DMS53 (cell line): ENCODE measurements at regions not wholly inside any gene's neighbourhood (a gene's known extent, or its start where the extent isn't known, plus 50 kb on each side); places are given as distances from the start of the nearest gene placed in this dataset.
"Not testable (repeated sequence)": the region's sequence is repeated elsewhere in the genome, so short reads cannot be mapped to it uniquely, and the experiment has no call there.

Experiments
- DNase-seq: peaks from one replicate; lab custom pipeline; 2025; lab: John Stamatoyannopoulos, UW

DNA sequence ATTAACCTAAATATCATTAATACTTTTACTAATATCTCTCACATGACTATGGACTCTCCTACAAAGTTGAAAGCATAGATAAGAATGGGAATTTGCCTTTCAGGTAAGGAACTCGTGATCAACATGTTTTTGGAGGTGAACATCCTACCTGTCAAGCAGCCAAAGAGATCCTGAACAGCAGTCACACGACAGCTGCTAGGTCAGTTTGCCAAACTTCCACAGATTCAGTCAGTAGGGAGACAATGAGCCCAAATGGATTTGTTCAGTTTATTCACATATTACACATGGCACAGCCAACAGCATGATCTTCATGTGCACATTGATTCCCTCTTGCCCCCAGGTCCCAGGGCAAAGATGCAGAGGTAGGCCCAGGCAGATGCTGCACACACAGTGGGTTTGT is 86.1 kb upstream of the LOC128125822 start:
- DNase-seq = no peak

DNA sequence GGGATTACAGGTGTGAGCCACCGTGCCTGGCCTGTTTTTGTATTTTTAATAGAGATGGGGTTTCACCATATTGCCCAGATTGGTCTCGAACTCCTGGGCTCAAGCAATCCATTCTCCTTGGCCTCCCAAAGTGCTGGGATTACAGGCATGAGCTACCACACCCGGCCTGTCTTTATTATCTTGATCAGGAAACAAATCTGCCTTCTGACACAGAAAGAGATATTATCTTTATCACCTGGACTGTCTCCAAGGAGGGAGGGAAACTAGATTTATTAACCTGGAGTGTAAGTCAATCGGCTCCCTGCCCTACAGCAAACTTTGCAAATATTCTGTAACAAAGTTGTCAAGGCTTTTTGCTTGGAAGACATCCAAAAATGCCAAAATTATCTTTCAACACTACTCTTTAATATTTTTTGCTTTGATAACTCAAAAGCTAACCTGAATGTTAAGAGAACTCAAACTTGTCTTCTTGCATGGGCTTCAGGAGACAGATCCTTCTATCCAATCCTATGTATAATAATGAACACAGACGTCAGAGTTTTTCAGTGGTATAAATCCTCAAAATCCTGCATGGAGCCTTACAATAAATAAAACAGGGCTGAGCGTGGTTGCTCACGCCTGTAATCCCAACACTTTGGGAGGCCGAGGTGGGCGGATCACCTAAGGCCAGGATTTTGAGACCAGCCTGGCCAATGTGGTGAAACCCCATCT is 85.0 kb upstream of the LOC128125822 start:
- DNase-seq = no peak

DNA sequence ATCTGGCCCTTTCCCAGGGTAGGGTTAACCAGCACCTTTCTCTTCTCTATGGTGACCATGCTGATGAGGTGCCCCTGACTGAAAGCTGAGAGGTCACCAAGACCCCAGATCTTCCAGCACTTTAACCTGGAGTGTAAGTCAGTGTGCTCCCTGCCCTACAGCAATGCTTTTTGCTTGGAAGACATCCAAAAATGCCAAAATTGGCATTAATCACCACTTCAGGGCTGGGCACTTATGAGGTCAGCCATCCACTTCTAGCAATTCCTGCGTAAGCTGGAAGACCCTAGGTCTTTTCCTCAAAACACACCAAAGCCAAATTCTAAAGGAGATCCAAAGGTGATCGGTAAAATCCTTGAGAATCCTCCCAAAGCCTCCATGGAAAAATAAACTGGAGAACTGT is 81.2 kb upstream of the LOC128125822 start:
- DNase-seq = no peak

DNA sequence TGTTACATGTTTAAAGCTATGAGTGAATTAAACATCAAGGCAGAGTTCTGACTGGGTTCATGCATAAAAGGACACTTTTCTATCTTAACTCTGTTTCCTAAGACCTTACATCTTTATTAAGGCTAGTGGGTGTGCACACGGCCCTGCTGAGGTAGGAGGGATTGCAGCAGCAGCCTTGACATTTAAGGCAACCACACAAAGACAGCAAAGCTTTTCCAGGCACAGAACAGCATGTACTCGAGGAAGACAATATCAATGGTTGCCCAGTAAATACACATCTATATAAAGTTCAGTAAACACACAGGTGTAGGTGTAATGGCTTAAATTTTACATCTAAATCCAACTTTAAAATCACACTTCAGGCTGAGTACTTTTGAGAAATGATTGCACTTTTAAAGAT is 79.8 kb upstream of the LOC128125822 start:
- DNase-seq = no peak

DNA sequence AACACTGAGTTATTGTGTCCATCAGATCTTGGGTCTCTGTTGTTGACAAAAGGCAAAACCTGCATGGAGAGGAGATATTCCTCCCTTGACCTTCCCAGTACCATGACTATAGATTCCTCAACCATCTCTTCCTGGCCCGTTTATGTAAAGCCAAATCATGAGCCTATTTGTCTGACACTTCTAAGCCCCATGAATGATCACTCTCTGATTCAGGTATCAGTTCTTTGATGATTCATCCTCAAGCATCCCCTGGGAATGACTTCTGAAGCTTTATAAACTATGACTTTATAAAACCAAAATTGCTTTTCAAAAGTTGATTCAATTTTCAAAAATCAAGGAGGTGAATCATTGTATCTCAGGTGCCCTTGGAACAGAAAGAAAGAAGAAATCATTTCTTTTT is 78.7 kb upstream of the LOC128125822 start:
- no peak for DNase-seq

DNA sequence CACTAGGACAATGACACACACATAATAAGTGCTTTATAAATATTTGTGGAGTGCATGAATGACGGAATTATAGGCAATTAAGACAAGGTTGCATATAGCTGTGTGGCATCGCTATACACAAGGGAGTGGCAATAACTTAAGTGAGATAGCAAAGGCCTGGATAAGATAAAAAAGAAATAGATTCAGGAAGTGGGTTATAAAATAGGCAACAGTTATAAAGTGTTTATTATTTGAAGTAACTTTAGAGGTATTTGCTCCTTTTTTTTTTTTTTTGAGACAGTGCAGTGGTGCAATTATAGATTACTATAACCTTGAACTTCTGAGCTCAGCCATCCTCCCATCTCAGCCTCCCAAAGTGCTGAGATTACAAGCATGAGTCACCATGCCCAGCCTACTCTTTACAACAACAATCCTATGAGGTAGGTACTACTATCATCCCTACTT is 75.9 kb upstream of the LOC128125822 start:
- DNase-seq = peak; percentile 39

DNA sequence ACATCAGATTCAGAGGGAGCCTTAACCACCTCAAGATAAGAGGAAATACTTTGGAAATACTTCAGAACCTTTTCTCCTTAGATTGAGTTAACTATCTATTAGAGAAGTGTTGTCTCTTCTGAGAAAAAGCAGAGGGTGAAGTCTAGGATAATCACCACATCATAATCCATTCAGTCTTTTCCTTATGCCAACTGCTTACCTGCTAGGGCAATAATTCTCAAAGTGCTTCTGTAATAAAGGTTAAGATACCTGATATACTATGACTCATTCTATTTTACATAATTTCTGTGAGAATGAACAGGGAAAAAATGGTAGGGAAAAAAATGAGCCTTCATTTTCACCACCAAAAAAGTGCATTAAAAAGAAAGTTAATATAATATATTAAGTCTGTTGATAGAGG is 70.1 kb upstream of the LOC128125822 start:
- DNase-seq = peak; percentile 41

DNA sequence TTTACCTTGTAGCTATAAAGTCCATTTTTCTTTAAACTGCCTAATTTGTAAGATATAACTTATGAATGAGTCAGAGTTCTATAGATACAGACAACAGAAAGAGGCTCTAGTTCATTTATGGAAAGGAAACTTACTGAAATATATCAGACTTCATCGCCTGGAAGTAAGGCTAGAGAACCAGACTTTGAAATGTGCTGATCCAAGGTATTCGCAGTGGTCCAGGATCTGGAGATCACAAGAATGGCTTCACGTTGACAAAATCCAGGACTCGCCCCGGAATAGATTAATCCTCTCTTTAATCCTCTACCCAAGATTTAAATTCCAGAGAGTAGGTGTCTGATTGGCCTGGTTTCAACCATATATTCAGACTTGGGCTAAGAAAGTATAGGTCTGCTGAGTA is 69.1 kb upstream of the LOC128125822 start:
- DNase-seq = no peak

DNA sequence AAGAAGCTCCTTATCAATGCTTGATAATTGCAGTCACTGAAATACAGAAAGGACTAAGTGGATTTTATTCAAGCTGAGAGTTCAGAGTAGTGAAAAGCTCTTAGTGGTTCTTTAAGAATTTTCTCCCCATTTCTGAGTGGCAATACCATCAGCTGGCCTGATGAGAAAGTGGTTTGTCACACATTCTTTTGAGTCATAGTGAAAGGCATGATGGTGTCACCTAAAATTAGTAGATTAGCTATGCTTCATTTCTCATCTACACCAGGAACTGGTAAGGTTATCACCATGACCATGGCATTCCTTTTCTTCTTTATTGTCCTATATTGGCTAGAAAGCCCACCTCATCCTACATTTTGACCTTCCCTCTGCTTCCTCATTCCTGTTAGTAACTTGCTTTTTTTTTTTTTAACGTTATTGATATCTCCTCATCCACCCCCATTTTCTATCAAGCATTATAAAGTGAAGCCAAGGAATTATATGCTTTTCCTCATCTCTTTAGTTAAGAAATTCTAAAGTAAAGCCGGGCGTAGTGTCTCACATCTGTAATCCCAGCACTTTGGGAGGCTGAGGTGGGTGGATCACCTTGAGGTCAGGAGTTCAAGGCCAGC is 67.4 kb upstream of the LOC128125822 start:
- no peak for DNase-seq

DNA sequence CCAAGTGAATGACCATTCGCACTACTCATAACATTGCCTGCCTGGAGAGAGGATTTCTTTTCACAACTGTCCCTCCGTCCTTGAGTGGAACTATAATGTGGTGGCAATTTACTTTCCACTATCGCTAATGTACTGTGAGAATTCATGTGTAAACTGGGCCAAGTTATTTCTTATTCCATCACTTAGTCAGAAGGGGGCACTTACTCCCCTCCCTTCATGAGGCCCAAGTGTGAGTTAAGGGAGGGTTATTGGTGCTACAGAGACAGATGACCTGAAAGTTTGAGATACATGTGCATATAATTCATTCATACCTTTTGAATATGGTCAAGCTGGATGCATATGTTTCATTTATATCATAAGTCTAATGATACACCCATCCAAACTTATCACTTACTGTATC is 65.2 kb upstream of the LOC128125822 start:
- no peak for DNase-seq

DNA sequence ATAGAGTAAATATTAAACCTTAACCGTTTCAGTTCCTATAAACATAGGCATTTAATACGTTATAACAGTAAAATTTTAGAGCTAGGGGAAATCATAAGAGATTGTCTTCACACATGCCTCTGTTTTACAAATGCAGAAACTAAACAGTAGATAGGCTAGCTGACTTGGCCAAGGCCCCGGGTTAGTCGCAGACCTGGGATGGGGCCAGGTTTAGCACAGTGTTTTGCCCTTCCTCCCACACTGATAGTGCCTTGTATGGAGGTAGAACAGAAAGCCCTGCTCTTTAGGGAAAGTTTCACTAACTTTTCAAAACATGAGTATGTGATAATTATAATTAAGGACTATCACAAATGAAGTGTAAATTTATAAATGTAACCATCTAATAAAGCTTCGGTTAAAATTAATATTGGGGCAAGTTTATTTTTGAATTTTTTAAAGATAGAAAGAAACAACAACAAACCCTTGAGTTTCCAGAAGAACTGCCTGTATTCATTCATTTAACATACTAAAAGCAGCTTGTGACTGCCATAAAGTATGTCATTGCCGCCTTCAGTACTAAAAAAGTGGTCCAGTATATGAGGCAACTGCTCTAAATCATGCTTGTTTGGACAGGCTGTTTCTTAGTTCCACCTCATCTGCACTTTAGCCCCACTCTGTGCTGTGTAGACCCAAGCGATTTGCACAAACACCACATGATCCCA is 62.5 kb upstream of the LOC128125822 start:
- peak; percentile 47 for DNase-seq

DNA sequence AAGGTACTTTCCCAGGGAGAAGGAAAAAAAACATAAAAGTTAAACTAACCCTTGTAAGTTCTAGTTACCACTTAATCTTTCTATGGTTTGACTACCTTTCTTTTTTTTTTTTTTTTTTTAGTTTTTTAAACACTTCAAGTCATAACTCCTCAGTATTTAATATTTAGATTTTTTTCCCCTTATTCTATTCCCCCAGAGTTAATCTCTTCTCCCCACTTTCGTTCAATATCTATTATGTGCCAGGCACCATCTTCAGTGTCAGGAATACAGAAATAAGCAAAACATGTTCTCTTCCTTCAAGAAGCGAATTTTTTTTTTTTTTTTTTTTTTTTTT is 62.0 kb upstream of the LOC128125822 start:
- no peak for DNase-seq

DNA sequence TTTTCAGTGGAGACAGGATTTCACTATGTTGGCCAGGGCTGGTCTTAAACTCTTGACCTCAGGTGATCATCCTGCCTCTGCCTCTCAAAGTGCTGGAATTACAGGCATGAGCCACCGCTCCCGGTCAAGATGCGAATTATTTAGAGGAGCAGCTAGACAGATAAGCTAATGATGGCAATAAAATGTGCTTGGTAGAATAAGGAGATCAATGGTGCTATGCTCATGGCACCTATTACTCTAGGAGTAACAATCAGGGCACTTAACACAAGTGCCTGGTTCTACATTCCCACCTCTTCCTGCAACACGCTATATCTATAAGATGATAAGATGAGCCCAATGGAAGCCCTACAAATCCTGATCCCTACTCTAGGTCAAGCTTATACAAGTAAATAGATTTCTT is 61.4 kb upstream of the LOC128125822 start:
- no peak for DNase-seq

DNA sequence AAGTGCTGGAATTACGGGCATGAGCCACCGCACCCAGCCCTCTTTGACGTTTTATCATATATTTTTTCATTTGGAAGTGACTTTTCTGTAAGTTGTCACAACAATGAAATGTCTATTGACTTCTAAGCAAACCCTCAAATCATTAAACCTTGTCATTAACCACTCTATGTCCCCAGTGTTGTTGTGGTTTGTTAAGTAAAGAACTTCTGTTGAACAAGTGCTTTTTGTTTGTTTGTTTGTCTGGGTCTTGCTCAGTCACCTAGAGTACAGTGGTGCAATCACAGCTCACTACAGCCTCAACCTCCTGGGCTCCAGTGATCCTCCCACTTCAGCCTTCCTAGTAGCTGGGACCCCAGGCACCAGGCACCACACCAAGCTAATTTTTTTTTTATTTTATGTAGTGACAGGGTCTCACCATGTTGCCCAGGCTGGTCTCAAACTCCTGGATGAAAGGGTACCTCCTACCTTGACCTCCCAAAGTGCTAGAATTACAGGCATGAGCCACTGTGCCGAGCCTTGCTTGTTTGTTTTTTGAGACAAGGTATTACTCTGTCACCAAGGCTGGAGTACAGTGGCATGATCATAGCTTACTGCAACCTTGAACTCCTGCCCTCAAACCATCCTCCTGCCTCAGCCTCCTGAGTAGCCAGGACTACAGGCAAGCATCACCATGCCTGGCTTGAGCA is 57.6 kb upstream of the LOC128125822 start:
- peak; percentile 29 for DNase-seq

DNA sequence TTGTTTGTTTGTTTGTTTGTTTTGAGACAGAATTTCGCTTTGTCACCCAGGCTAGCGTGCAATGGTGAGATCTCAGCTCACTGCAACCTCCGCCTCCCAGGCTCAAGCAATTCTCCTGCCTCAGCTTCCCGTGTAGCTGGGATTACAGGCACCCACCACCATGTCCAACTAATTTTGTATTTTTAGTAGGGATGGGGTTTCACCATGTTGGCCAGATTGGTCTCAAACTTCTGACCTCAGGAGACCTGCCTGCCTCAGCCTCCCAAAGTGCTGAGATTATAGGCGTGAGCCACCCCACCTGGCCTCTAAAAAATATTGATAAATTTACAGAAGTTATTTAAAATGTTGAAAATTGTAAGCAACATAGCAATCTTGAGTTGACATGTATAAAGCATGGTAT is 57.1 kb upstream of the LOC128125822 start:
- not testable (repeated sequence) for DNase-seq

DNA sequence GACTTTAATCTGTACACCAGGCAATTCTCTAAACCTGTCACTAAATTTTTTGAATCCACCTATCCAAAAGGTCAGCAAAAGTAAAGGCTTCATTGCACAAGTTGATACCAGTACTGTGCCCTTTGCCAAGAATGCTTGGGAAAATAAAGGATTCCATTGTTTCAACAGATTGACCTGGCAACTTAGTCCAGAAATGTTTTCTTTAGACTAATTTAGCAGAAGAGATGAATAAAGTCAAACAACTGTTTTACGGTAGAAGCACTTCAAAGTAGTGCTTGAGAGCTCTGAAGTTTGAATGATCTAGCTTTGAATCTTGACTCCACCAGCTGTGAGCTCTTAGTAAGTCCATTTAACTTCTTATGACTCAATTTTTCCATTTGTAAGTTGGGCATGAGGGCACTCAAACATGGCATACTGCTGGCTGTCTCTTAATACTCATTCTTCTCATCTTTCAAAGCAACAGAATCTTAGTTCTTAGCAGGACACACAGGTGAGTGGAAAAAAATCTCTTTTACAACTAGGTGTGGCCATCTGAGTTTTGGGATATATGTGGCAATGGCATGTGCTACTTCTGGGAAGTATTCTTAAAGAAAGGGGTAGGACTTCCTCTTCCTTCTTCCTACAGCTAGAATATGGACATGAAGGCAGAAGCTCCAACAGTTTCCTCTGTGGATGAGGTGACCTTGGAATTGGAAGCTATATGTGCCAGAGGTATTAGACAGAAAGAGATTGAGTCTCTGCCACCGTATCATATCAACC is 55.9 kb upstream of the LOC128125822 start:
- no peak for DNase-seq

DNA sequence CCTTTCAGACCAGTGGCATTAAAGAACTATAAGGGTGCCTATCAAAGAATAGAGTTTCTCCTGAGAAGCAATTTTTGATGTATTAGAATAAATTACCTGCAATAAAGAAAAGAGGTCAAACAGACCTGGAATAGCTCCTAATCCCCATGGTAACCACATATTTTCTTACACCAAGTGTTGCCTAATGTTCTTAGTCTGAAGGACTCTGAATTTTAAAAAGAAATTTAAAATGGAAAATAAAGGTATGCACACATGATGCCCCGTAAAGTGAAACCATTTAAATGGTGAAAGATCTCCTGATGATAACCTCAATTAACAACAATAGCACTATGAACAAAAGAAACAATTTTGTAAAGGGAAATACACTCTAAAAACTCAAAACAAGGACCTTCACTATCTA is 55.1 kb upstream of the LOC128125822 start:
- no peak for DNase-seq

DNA sequence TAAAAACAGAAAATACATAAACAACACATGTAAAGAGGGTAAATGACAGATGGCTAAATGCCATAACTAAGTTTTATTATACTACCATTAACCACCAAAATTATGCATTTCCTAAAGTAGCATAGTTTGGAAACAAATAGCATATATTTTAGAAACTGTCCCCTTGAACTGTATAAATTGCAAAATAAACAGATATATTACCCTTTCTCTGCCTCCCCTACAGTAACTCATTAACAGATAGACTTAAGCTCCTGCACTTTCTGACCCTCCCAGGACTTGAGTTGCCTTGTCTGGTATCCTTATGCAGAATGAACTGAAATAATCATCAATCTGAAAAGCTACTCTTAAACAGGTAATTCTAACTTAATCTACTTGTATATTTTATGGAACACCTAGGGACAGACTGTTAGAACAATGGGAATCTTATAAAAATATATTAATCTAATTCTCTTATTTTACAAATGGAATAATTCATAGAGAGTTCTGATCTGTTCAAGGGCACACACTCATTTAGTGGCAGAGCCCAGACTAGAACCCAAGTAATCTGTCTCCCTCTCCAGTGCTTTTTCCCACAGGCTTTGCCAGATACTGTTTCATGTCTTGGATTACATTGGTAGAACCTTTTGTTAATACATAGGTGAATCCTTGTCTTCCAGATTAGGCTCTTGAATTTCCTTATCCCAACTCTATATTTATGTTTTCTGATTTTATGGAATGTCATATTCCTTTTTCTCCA is 50.6 kb upstream of the LOC128125822 start:
- DNase-seq = peak; percentile 53
